Sigmoid colon (tissue), 6 donors: ENCODE measurements at regions not wholly inside any gene's neighbourhood (a gene's known extent, or its start where the extent isn't known, plus 50 kb on each side); places are given as distances from the start of the nearest gene placed in this dataset.

ENCODE experiments used
- DNase-seq: peaks from one replicate; pipeline ENCODE4 v3.0.0-alpha.2; 2019
- H3K27ac ChIP-seq, 4 donors: fragments of 200-600 bp; sonication (generic); one replicate each; pipeline ENCODE4 v1.5.1; 2016 to 2019; ENCODE audit warnings: mild to moderate bottlenecking in 1 of 4
- H3K27me3 ChIP-seq, 3 donors: fragments of 200-600 bp; sonication (generic); one replicate each; pipeline ENCODE4 v1.5.1; 2019; ENCODE audit warnings: mild to moderate bottlenecking in 1 of 3
- H3K36me3 ChIP-seq, 4 donors: fragments of 200-600 bp; sonication (generic); one replicate each; pipeline ENCODE4 v1.5.1; 2016 to 2019
- H3K4me1 ChIP-seq, 4 donors: fragments of 200-600 bp; sonication (generic); one replicate each; pipeline ENCODE4 v1.5.1; 2017 to 2019
- H3K4me3 ChIP-seq, 4 donors: fragments of 200-600 bp; sonication (generic); one replicate each; pipeline ENCODE4 v1.5.1; 2017 to 2019; ENCODE audit warnings: mild to moderate bottlenecking in 2 of 4, moderate library complexity in 1 of 4
- H3K9me3 ChIP-seq, 4 donors: fragments of 200-600 bp in 3 of 4; sonication (generic) in 3 of 4; one replicate each; pipeline versions ENCODE4 v1.5.1 to v1.6.1; 2013 to 2019
- EP300 ChIP-seq, 4 donors: sonication (generic); formaldehyde crosslinking; IDR thresholded peaks; one replicate each; pipeline ENCODE4 v1.6.1; 2017; ENCODE audit warnings: antibody characterized with exemption in 4 of 4
- POLR2A ChIP-seq, 2 donors: fragments of 450-650 bp; IDR thresholded peaks; one replicate each; pipeline ENCODE4 v1.6.1; 2016; ENCODE audit warnings: antibody characterized with exemption in 2 of 2, mild to moderate bottlenecking in 2 of 2, moderate library complexity in 2 of 2
- POLR2AphosphoS5 ChIP-seq, 4 donors: sonication (generic); formaldehyde crosslinking; IDR thresholded peaks; one replicate each; pipeline ENCODE4 v1.6.1; 2017; ENCODE audit warnings: antibody characterized with exemption in 4 of 4
- WGBS, 2 donors: extraction: QIAGEN DNeasy Blood & Tissue Kit; methylation state at CpG; one replicate each; pipeline ENCODE4 v1.1.7; 2013; 5-methylcytosine and 5-hydroxymethylcytosine counted together
- intact Hi-C: fragments of 100-400 bp; cut with DNase I; formaldehyde crosslinking; loops from one replicate; pipeline ENCODE4 v1.15.1; 2023
- TF ChIP-seq, protein P1 (sequence below), 4 experiments: fragments of 450-650 bp in 3 of 4; fragments of 200-600 bp in 1 of 4; IDR thresholded peaks; one replicate each; pipeline ENCODE4 v1.5.1; 2016 to 2019; ENCODE audit warnings: antibody characterized with exemption in 4 of 4, mild to moderate bottlenecking in 3 of 4, moderate library complexity in 2 of 4
- donor health status: healthy with polysubstance abuse.
- donor health status: healthy.

GRCh38 chr1:192713921-192714320 lies 78.0 kb downstream of the RGS13 start:
- intact Hi-C loops, result no loop called here
- no peak overlapping the region for H3K4me3 ChIP-seq
- WGBS, 2 donors, result 74 to 82% methylated on average over 4 of the region's 4 CpGs

DNA sequence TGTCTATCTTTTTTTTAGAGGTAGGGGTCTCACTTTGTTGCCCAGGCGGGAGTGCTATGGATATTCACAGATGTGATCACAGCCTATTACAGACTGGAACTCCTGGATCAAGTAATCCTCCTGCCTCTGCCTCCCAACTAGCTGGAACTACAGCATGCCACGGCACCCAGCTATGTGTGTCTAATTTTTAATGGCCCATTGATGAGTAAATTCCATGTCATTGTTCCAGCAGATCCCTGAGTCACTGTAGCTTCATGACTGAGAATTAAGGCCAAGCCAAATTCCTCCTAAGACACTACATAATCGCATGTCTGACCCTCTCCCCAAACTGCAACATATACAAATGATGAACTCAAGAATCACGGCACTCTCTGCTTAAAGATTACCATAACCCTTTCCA lies 84.2 kb upstream of the RGS2 start:
- no peak for DNase-seq
- Histone ChIP-seq H3K4me3 (no peak overlapping the region), H3K4me1 (peaks cover 0 to 11% (median 2%) of the 10 kb centered on the region in 4 donors), H3K27ac (no peak overlapping the region), H3K9me3 (no peaks in the 10 kb centered on the region), H3K36me3 (no peaks in the 10 kb centered on the region), H3K27me3 (no peaks in the 10 kb centered on the region)
- TF ChIP-seq EP300 (IDR thresholded peaks at IDR 0.05) (no peak), POLR2AphosphoS5 (IDR thresholded peaks at IDR 0.05) (no peak), POLR2A (IDR thresholded peaks at IDR 0.05) (no peak)
- TF ChIP-seq, protein P1, sequence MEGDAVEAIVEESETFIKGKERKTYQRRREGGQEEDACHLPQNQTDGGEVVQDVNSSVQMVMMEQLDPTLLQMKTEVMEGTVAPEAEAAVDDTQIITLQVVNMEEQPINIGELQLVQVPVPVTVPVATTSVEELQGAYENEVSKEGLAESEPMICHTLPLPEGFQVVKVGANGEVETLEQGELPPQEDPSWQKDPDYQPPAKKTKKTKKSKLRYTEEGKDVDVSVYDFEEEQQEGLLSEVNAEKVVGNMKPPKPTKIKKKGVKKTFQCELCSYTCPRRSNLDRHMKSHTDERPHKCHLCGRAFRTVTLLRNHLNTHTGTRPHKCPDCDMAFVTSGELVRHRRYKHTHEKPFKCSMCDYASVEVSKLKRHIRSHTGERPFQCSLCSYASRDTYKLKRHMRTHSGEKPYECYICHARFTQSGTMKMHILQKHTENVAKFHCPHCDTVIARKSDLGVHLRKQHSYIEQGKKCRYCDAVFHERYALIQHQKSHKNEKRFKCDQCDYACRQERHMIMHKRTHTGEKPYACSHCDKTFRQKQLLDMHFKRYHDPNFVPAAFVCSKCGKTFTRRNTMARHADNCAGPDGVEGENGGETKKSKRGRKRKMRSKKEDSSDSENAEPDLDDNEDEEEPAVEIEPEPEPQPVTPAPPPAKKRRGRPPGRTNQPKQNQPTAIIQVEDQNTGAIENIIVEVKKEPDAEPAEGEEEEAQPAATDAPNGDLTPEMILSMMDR (IDR thresholded peaks at IDR 0.05), result no peak
- 88% methylated on average over 4 of the region's 4 CpGs for WGBS, 2 donors
- intact Hi-C loops, result no loop called here

More at GRCh38 chr1:192713921-192714320, 78.0 kb downstream of the RGS13 start:
- Histone ChIP-seq H3K4me1 (no peaks in the 10 kb centered on the region), H3K9me3 (no peaks in the 10 kb centered on the region), H3K27ac (no peak overlapping the region), H3K27me3 (no peaks in the 10 kb centered on the region), H3K36me3 (no peaks in the 10 kb centered on the region)
- TF ChIP-seq, protein P1 (IDR thresholded peaks at IDR 0.05), result no peak
- no peak for TF ChIP-seq EP300 (IDR thresholded peaks at IDR 0.05)
- no peak for TF ChIP-seq POLR2AphosphoS5 (IDR thresholded peaks at IDR 0.05)
- TF ChIP-seq POLR2A (IDR thresholded peaks at IDR 0.05), result no peak
- DNase-seq, result no peak

GRCh38 chr1:192726820-192727504 lies 81.9 kb upstream of the RGS2 start:
- H3K27ac ChIP-seq, result no peak overlapping the region
- H3K36me3 ChIP-seq, result no peaks in the 10 kb centered on the region
- H3K4me1 ChIP-seq, result peaks cover 0 to 11% (median 2%) of the 10 kb centered on the region in 4 donors
- 64 to 83% methylated on average over 6 of the region's 6 CpGs for WGBS, 2 donors
- H3K9me3 ChIP-seq, result no peaks in the 10 kb centered on the region
- no peaks in the 10 kb centered on the region for H3K27me3 ChIP-seq
- TF ChIP-seq EP300 (IDR thresholded peaks at IDR 0.05) (no peak), POLR2AphosphoS5 (IDR thresholded peaks at IDR 0.05) (no peak), POLR2A (IDR thresholded peaks at IDR 0.05) (no peak)
- TF ChIP-seq, protein P1 (IDR thresholded peaks at IDR 0.05), result no peak
- intact Hi-C loops, result no loop called here
- no peak for DNase-seq
- no peak overlapping the region for H3K4me3 ChIP-seq

DNA sequence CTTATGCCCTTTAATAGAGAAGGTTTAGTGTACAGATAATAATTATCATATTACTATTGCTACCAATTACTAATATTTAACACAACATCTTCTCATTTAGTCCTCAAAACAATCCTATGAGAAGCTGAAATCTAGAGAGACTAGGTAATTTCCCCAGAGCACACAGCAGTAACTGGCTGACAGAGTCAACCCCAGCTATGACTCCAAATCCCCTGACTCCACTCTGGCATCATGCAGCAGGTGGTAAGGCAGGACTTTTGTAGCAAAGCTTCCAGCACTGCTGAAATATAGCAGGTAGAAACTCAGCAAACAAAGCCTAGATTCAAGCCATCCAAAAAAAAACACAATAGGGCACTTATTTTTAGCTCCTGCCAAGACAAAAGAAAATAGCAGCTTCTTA lies 79.3 kb upstream of the RGS2 start:
- no peak overlapping the region for H3K4me3 ChIP-seq
- H3K4me1 ChIP-seq, result no peaks in the 10 kb centered on the region
- H3K9me3 ChIP-seq, result no peaks in the 10 kb centered on the region
- H3K27me3 ChIP-seq, result no peaks in the 10 kb centered on the region
- DNase-seq, result no peak
- no peaks in the 10 kb centered on the region for H3K36me3 ChIP-seq
- TF ChIP-seq, protein P1 (IDR thresholded peaks at IDR 0.05), result no peak
- TF ChIP-seq EP300 (IDR thresholded peaks at IDR 0.05) (no peak), POLR2A (IDR thresholded peaks at IDR 0.05) (no peak), POLR2AphosphoS5 (IDR thresholded peaks at IDR 0.05) (no peak)
- no peak overlapping the region for H3K27ac ChIP-seq
- intact Hi-C loops, result no loop called here

DNA sequence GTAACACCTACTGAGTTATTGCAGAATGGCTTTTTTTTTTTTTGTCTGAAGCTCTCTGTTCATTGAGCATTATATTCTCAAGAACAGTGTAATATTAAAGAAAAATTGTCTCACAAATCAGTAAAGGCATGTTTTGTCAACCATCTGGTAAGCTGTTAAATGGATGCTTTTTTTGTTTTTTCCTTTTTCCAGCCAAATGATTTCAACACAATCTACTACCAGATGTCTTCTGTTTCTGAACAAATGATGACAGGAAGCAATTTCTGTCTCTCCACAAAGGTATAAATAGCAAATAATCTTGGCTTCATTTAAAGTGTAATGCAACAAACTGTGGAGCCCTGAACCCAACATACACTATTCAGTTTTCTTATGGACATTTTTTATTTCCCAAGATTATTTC lies 78.6 kb upstream of the RGS2 start:
- H3K4me1 ChIP-seq, result no peaks in the 10 kb centered on the region
- H3K4me3 ChIP-seq, result no peak overlapping the region
- no peak overlapping the region for H3K27ac ChIP-seq
- DNase-seq, result no peak
- H3K36me3 ChIP-seq, result no peaks in the 10 kb centered on the region
- intact Hi-C loops, result no loop called here
- no peaks in the 10 kb centered on the region for H3K9me3 ChIP-seq
- TF ChIP-seq EP300 (IDR thresholded peaks at IDR 0.05) (no peak), POLR2AphosphoS5 (IDR thresholded peaks at IDR 0.05) (peak in 3 of 4 donors; percentile 28 to 63 (median 34)), POLR2A (IDR thresholded peaks at IDR 0.05) (no peak)
- TF ChIP-seq, protein P1 (IDR thresholded peaks at IDR 0.05), result no peak
- H3K27me3 ChIP-seq, result no peaks in the 10 kb centered on the region
